NOMO-1 treated with dmso at 0.1 percent for 144 hours (cell line): ENCODE measurements at regions not wholly inside any gene's neighbourhood (a gene's known extent, or its start where the extent isn't known, plus 50 kb on each side); places are given as distances from the start of the nearest gene placed in this dataset.

ENCODE experiments used
- DNase-seq: peaks from one replicate; lab custom pipeline; 2025; ENCODE audit not compliant: unreplicated experiment; lab: John Stamatoyannopoulos, UW

- no peak for DNase-seq
These were observed 459.5 kb downstream of the RMST start for GRCh38 chr12:97921979-97922722.

GRCh38 chr12:97923546-97923945 lies 460.9 kb downstream of the RMST start:
- no peak for DNase-seq

GRCh38 chr12:97924122-97924521 lies 461.5 kb downstream of the RMST start:
- DNase-seq: no peak

DNA sequence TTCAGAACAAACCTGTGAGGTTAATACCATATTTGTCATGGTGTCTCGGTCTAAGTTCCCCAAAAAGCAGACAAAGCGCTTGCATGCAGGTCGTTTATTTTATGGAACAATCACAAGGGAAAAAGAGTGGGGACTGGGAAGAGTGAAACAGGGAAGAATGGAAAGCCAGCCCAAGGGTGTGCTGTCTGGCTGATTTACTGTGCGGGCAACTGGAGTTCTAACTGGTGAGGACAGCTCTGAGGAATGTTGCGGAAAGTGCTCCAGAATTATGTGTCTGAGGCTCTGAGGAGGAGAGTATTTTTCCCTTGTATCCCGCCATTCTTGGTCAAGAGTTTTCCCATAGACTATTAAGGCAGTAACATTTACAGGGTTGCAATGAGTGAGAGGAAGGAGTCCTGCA lies 465.4 kb downstream of the RMST start:
- no peak for DNase-seq

DNA sequence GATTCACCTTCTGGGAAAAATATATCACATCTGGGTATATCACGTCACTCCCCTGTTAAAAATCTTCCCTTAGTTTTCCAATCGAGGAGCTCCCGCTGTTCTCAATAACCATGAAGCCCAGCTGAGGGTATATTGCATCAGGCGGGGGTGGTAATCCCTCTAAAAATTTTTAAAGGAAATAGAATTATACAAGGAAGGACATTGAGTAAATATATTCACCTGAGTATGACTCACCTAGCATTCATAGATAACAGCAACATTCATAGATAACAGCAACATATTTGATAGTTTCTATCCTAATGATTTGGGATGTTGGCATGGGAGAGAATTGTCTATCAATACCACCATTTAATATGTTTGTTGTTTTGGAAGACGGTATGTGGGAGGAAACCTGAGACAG lies 473.6 kb downstream of the RMST start:
- DNase-seq: no peak

GRCh38 chr12:97938031-97938430 lies 475.4 kb downstream of the RMST start:
- DNase-seq: no peak

DNA sequence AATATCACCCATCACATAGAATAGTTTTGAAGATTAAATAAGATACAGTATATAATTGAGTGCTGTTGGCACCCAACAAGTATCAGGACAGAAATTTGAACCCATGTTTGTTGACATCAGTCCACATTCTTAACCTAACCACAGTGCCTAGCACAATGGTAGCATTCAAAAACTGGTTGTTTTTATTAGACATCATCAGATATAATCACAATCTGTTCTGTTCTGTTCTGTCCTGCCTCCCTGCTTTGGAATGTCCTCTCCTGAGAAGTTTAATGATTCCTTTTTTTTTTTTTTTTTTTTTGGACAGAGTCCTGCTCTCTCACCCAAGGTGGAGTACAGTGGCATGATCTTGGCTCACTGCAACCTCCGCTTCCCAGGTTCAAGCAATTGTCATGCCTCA lies 476.6 kb downstream of the RMST start:
- DNase-seq: no peak

GRCh38 chr12:97940105-97940504 lies 477.5 kb downstream of the RMST start:
- DNase-seq: no peak

DNA sequence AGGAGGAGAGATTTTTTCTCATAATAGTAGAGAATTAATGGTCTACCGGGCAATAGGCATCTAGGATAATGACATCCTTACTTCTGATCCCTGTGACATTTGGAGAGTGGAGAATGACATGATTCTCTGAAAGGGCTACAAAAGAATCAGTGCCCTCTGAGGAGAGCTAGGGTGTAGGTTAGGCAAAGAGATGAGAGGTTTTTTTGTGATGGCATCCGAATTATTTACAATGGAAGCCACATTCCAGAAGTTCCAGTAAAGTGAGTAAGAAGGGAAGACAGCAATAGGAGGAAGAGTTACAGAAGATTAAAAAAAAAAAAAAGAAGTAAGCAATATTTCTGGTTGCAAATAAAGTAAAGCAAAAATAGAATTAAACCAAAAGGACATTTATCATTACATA lies 478.0 kb downstream of the RMST start:
- DNase-seq: no peak

GRCh38 chr12:97941686-97942354 lies 479.2 kb downstream of the RMST start:
- no peak for DNase-seq

GRCh38 chr12:97943359-97943758 lies 480.8 kb downstream of the RMST start:
- no peak for DNase-seq

DNA sequence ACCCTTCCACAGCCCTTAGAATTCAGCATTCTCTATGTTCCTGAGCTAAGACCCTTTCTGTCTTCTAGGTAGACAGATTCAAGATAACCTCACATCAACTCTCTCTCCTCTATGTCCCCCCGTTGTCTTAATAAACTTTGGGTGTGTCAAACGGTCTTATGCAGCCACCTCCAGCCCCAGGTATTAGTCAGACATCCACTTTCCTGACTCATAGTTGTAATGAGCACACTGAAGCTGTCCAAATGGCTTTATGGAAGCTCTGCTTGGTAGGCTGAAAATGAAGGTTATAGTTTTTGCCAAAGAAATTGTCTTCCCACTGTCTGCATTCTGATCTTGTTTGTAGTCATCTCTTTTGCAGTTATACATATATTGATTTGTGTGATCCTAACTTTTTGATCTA lies 482.0 kb downstream of the RMST start:
- no peak for DNase-seq

DNA sequence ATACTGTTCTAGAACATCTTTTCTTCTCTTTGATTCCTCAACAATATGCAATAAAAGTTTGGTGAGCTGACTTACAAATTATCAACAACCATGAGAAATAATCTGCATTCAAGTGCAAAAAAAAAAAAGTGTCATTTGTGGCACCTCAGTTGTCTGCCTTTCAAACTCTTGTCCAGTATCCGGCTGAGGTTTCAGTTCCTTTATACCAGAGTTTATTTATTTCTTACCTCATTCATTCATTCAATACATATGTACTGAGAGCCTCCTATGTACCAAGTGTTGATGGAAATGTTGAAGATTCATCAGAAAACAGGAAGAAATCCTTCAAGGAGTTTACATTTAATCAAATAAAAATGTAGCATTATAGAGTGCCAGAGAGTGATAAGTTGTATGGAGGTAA lies 484.1 kb downstream of the RMST start:
- DNase-seq: no peak

DNA sequence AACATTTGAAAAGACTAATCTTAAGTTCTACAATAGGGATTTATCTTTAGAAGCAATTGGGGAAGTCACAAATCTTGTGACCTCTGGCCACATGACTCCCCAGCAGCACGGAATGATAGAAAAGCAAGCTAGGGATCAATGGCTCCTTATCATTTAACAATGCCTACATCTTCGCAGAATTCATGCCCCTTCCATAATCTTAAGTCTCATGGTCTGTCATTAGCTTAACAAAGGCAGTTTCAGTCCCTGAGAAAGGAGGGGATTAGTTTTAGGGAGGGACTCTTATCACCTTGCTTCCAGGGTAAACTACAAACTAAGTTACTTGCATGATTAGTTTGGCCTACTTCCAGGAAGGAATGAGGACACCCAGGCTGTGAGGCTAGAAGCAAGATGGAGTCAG lies 486.0 kb downstream of the RMST start:
- no peak for DNase-seq

DNA sequence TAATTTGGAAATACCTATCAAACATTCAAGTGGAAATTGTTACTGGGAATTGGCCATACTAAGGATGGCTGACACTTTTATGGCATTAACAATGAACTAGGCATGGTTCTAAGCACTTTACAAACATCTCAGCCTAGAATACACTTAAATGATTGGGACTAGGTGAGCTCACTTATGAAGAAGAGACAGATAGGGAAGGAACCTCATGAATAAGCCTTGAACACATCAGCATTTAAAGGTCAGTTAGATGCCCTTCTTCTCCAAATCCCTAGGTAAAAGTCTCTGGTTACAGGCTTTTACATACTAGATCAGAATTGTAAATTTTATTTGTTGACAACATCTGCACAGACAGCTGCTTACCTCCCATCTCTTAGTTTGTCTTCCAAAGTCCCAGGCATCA lies 488.6 kb downstream of the RMST start:
- no peak for DNase-seq

- DNase-seq: no peak
These were observed 489.1 kb downstream of the RMST start for GRCh38 chr12:97951717-97952116.

GRCh38 chr12:97957109-97957508 lies 494.5 kb downstream of the RMST start:
- no peak for DNase-seq

DNA sequence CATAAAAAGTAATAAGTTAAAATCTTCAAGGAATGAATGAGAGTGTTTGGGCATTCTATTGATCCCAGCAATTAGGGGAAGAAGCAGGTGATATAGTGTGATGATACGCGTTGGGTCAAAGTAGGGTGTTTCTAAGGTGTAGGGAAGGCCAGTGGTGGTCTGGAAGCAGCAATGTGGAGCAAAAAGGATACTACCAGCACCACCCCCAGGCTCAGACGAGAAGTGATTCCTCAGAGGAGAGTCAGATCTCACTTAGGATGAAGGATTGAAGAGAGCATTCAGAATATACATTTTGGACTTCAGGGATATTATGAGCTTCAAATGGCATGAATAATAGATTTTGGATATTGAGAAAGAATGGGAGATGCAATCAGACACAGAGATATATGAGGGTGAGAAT lies 497.6 kb downstream of the RMST start:
- DNase-seq: no peak

- no peak for DNase-seq
These were observed 498.4 kb downstream of the RMST start for GRCh38 chr12:97960741-97961608.

GRCh38 chr12:97967831-97968230 lies 505.2 kb downstream of the RMST start:
- no peak for DNase-seq

DNA sequence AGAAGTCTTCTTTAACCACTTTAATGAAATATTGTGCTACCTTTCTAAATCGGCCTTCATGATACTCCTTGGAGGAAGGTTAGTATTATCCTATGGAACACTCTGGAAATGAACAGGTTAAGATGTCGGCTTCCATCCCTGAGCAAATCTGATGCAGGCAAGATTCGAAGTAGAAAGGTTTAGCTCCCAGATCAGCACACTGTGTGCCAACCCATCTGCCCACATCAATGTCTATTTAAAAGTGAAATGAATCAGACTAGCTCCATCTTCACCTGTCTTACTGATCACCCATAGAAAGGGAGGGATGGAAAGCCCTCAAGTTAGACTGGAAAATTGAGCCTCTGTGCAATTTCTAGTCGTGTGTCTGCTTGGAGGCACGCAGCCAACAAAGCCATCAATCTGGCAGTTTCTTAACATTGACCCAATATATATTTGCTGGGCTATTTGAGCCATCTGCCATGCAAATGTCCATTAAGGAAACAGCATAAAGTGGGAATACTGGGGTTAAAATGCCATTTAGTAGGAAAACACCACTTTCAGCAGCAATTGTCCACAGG lies 506.1 kb downstream of the RMST start:
- no peak for DNase-seq
